GM19463 (cell line): ENCODE measurements at regions not wholly inside any gene's neighbourhood (a gene's known extent, or its start where the extent isn't known, plus 50 kb on each side); places are given as distances from the start of the nearest gene placed in this dataset.

Source experiments
- ATAC-seq: cut with Tn5 transposase; IDR thresholded peaks from one replicate; pipeline ENCODE4 v1.9.1; 2021; ENCODE audit warnings: mild to moderate bottlenecking, moderate library complexity; ENCODE audit not compliant: unreplicated experiment

GRCh38 chr6:56407883-56408410 lies 160.6 kb upstream of the COL21A1 start:
- ATAC-seq = no peak

DNA sequence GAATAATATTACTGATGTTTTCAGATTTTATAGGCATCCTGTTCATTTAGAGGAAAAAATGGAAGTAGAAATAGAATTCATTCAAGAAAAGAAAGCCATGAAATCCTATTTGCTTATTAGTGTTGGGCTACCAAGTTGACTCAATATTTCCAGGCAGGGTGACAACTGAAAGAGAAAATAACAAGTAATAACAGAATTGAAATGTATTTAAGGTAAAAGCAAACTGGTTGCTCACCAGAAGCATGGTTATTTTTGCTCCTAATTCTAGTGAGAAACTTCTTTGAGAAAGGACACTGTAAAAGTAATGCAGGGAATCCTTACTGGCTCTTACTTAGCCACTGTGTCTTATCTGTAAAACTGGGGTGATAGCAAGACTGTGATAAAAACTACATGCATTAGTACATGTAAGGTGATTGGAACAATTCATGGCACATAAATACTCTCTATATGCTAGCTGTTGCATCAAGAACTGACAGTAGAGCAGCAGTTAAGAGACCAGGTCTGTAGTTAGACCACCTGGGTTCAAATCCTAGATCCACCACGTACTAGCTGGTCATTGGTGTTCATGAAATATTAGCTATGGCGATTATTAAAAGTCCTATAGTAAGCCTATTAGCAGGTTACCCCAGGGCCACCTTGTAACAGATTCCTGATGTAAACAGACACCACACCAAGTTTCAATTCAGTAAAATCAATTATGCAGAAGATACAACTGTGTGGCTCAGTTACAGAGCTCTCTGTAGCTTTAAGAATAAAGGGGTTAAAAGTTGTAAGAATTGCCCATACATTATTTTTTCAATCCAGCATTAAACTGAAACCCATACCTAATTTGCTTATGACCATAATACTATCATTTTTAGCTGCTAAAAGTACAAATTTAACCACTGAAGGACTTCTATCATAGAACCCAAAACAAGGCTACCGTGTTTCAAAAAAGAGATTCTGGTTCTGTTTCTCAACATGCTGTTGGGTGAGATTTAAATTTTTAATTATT lies 159.2 kb upstream of the COL21A1 start:
- ATAC-seq = peak; percentile 70

GRCh38 chr6:56404599-56404998 lies 157.2 kb upstream of the COL21A1 start:
- ATAC-seq = no peak

- ATAC-seq = no peak
Measured at GRCh38 chr6:56403745-56404144, 156.4 kb upstream of the COL21A1 start.

DNA sequence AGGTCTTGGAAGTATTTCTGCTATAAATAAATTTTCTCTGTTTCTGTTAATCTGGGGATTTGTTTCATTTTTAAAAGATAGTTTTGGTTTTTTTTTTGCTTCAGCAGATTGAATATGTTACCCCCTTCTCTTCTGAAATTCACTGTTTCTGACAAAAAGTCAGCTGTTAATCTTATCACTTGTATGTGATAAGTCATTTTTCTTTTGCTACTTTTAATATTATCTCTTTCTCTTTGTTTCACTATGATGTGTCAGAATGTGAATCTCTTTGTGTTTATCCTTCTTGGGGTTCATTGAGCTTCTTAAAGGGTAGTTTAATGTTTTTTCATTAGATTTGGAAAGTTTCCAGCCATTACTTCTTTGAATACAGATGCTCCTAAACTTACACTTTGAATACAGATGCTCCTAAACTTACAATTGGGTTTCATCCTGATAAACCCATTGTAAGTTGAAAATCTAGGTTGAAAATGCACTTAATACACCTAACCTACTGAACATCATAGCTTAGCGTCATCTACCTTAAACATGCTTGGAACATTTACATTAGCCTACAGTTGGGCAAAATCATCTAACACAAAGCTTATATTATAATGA lies 154.2 kb upstream of the COL21A1 start:
- ATAC-seq = no peak

GRCh38 chr6:56400273-56400672 lies 152.9 kb upstream of the COL21A1 start:
- no peak for ATAC-seq

DNA sequence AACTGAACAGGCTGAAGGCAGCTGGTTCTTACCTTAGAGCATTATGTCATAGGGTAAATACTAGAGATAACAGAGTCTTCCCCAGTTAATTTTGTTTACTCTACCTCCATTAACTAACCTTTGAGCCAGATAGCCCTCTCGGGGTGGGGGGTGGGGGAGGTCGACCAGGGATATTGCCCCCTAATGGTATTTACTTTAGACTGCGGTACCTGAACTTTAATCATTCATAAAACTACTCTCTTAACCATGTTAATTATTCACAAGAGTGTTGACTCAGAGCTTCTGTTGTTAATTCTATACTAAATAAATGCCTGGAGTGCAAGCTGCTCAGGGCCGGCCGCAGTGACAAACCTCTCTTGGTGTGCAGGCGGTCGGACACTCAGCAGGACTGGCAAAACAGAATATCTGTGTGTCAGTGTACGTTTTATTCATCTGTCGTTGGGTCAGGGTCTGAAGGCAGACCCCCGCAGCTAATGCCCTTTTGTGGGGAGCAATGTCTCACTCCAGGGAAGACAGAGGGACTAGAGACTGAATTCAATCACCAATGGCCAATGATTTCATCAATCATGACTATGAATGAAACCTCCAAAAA lies 152.4 kb upstream of the COL21A1 start:
- no peak for ATAC-seq

- ATAC-seq = no peak
Measured at GRCh38 chr6:56399250-56399671, 151.9 kb upstream of the COL21A1 start.

- no peak for ATAC-seq
Measured at GRCh38 chr6:56396435-56396834, 149.1 kb upstream of the COL21A1 start.

DNA sequence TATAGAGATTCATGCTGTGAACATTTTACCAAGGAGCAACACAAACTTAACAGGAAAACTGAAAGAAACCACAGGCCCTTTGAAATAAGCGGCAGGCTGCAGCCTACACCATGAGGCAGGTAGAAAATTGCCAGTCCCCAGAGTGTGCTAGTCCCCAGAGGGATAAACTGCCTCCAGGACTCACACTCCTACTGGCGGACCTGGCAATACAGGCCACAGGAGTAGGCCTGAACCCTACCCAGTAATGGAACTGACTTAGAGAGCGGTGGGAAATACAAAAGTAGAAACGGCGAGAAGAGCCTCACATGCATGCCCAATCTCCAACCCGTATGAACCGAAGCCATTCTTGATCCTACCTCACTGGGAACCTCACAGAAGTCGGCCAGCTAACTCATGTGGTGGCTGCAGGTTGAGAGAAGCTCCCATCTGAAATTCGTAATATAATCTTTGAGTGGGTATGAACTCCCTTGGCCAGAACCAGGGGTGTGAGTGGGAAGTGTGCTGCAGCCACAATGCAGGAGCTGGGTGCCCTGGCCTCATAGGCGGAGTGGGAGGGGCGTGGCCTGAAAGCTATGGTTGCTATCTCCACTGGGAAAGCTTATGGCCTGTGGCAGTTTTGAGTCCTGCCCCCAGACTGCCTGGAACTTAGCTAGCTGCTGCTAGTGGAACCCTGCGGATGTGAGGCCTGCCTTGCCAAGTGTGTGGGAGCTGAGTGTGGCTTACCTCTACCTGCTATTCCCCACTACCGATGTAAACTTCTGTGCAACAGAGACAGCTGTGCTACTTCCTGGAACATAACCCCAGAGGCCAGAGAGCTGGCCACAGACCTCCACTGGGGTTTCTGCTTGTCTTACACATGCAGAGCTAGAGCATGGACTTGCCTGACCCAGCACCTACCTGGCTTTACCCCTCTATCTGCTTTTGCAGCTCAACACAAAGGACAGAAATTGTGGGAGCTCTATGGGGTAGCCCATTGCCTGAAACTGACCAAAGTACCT lies 146.5 kb upstream of the COL21A1 start:
- ATAC-seq = no peak

- no peak for ATAC-seq
Measured at GRCh38 chr6:56388415-56388755, 141.0 kb upstream of the COL21A1 start.

DNA sequence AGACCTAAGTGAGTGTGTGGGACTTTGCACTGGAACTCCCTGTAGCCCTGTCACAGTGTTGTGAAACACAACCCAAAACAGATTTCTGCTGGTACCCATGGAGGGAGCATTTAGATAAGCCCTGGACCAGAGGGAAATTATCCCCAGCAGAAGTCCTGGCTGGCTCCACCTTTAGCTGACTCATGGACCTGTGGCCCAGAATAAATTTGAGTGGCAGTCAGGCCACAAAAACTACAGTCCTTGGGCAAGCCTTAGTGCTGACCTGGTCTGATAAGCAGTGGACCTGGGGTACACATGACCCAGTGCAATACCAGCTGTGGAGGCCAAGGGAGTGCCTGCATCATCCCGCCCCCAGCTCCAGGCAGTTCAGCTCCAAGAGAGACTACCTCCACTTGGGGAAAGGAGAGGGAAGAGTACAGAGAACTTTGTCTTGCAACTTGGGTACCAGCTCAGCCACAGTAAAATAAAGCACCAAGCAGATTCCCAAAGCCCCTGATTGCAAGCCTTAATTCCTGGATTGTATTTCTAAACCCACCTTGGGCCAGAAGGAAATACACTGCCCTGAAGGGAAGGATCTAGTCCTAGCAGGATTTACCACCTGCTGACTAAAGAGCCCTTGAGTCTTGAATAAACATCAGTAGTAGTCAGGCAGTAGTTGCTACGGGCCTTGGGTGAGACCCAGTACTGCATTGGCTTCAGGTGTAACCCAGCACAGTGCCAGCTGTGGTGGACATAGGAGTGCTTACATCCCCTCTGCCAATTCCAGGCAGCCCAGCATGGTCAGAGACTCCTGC lies 140.4 kb upstream of the COL21A1 start:
- no peak for ATAC-seq

- ATAC-seq = no peak
Measured at GRCh38 chr6:56386717-56387116, 139.3 kb upstream of the COL21A1 start.

GRCh38 chr6:56385981-56386593 lies 138.7 kb upstream of the COL21A1 start:
- ATAC-seq = no peak

DNA sequence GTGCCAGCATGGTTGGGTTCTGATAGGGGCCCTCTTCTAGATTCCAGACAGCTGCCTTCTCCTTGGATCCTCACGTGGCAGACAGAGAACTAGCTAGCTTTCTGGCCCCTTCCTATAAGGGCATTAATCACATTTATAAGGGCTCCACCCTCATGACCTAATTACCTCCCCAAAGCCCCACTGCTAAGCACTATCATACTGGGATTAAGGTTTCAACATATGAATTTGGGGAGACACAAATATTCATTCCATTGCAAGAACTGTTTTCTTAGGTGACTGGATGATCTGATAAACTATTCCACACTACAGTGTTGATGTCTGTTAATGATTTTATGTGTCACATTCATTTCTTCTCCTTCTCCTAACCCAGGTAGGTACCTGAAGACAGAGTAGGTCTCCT lies 135.8 kb upstream of the COL21A1 start:
- ATAC-seq = no peak

DNA sequence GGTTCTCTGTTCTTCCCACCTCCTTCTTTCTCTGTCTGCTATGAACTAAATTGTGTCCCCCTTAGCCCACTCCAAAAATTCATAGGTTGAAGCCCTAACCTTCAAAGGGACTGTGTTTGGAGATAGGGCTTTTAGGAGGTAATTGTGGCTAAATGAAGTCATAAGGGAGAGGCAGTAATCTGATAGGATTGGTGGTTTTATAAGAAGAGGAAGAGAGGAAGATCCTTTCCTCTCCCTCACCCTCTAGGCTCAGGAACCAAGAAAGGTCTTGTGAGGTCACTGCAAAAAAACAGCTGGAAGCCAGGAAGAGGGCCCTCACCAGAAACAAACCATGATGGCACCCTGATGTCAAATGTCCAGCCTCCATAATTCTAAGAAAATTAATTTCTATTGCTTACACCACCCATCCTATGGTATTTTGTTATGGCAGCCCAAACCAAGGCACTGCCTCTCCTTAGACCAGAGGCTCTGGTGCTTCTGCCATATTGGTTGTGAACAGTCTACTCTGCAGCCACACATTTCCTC lies 135.1 kb upstream of the COL21A1 start:
- no peak for ATAC-seq

DNA sequence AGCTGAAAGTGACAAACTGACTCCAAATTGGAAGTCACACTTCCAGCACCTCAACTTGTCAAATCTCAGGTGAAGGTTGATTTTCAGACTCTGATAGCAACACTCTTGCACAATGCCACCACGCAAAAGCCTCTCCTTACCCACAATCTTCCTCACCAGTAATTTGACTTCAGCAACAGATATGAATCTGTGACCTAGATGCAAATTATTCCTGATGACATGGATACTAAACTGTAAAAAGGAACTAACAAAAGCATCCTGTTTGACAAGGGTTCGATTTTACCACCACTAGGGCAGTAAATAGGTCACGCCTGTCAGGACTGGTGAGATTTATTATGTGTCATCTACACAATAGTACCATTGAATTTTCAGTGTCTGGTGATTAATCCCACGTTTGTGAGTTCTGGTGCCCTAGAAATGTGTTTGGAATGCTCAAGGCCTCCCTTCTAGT lies 134.4 kb upstream of the COL21A1 start:
- ATAC-seq = no peak

DNA sequence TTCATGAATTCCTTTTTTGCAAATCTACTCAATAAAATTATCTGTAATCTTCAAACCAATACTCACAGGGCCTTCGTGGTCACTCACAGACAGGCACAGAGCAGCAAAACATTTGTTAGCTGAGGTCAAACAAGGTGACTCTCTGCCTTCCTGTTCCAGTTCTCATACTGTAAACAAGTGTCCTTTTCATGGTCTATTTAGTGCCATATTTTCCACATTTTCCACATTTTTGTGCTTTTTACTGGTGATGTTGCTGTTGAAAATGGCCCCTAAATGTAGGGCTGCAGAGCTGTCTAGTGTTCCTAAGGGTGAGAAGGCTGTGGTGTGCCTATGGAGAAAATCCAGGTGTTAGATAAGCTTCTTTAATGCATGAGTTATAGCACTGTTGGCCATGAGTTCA lies 133.1 kb upstream of the COL21A1 start:
- ATAC-seq = no peak
